Activated naive CD8-positive, alpha-beta T cell treated with anti-CD3 and anti-CD28 coated beads, Interleukin-2, amount 50 U/mL, for 16 hours (primary cell): ENCODE measurements at regions not wholly inside any gene's neighbourhood (a gene's known extent, or its start where the extent isn't known, plus 50 kb on each side); places are given as distances from the start of the nearest gene placed in this dataset.

Experiments used
- DNase-seq: peaks from one replicate; pipeline ENCODE4 v3.0.0-alpha.2; 2020; ENCODE audit warnings: low read depth, low spot score

DNA sequence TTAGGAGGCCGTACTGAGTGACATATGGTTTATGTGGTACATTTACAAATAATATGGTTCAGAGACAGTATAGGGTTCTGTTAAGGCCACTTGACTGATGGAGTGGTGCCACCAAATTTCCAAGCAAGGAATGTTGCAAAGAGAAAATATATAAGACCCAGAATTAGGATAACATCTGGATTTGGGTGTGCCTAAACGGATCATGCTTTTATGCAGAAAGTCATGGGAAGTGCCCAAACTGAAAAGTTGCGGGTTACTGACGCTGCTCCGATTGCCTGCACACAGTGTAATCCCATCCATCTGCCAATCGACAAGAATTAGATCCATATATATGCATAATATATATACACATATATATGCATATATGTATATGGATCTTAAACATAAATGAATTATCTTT, 138.4 kb upstream of the DCN start:
- DNase-seq: no peak

DNA sequence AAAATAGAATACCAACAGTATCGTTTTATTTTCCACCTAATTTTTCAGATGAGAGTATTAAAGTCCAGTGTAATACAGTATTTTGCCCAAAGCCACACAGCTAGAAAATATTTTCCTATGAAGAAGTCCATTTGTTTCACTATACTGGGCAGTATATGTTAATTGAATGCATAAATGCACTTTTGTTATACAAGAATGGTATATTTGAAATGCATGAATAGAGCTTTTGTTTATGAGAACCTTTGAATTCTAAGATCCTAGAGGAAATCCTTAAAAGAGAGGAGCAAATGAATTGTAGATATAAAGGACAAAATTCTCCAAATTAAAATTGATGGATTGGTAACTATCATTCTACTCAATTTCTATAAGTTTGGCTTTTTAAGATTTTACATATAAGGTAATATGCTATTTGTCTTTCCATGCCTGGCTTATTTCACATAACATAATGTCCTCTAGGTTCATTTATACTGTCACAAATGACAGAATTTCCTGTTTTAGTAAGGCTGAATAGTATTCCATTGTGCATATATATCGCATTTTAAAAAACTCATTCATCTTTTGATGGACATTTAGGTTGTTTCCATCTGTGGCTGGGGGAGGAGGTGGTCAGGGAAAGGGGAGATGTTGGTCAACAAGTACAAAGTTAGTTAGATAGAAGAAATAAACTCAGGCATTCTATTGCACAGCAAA, 136.6 kb upstream of the DCN start:
- no peak for DNase-seq

DNA sequence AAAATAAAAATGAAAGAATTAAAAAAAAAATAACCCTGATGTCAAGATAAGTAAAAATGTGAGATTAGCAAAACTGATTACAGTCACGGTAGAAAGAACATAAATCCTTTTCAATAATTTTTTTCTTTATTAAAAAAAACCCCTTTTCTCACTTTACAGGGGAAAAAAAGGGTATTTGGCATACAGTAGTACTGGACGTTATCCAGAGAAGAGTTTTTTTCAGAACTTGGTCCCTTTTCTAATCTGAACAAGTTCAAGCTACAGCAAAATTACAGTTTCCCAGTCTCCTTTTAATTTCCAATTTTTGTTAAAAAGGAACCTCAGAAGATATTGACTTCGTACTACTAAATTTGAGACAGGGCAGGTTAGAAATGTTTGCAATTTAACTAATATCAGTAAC, 134.7 kb upstream of the DCN start:
- DNase-seq: no peak

GRCh38 chr12:91316907-91317269, 134.3 kb upstream of the DCN start:
- no peak for DNase-seq

- no peak for DNase-seq
These were observed 133.7 kb upstream of the DCN start for GRCh38 chr12:91316161-91316906.

DNA sequence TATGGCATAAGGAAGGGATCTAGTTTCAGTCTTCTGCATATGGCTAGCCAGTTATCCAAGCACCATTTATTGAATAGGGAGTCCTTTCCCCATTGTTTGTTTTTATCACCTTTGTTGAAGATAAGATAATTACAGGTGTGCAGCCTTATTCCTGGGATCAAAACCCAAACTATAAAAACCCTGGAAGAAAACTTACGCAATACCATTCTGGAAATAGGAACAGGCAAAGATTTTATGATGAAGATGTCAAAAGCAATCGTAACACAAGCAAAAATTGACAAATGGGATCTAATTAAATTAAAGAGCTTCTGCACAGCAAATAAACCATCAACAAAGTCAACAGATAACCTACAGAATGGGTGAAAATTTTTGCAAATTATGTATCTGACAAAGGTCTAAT, 128.5 kb upstream of the DCN start:
- no peak for DNase-seq

GRCh38 chr12:91309450-91309849, 126.8 kb upstream of the DCN start:
- DNase-seq: no peak

DNA sequence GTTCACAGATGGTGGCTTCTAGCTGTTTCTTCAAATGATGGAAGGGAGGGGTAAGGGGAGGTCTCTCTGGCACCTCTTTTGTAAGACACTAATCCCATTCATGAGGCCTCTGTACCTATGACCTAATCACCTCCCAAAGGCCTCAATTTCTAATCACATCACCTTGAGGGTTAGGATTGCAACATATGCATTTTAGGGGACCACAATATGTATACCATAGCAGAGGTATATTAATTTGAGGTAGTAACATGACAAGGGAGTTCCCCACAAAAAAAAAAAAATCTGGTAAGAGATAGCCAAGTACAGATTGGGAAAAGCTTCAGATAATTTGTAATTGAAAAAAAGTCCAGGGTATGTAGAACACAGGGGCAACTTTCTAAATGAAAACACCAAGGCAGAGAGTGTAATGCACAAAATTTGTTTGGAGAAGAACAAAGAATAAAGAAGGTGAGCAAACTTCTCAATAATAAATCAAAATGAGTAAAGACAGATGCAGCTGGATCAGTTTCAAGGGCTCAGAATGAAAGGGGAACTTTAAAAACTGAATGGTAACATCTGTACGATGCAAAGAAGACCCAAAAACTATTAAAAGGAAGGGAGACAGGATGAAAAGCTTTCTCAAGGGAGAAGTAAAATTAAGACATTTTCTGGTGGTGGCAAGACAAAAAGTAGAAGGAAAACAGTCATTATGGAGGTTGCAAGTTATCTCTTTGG, 125.5 kb upstream of the DCN start:
- DNase-seq: no peak

GRCh38 chr12:91290354-91290753, 107.7 kb upstream of the DCN start:
- DNase-seq: no peak

DNA sequence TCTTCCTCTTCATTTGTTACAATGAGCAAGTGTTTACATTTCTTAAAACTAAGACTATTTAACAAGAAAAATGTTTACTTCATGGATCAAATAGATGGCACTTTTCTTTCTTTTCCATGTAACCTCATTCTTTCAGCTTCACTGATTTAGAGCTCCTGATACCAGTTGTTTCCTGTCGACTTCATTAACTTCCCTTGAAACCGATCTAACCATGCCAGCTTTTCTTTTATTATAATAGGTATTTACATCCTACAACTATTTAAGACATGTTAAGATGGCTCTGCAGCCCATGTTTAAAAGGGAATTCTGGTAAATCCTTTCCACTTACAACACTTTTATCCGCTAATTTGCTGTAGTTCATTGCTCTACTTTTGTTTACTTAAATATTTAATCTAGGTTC, 107.3 kb upstream of the DCN start:
- DNase-seq: no peak

DNA sequence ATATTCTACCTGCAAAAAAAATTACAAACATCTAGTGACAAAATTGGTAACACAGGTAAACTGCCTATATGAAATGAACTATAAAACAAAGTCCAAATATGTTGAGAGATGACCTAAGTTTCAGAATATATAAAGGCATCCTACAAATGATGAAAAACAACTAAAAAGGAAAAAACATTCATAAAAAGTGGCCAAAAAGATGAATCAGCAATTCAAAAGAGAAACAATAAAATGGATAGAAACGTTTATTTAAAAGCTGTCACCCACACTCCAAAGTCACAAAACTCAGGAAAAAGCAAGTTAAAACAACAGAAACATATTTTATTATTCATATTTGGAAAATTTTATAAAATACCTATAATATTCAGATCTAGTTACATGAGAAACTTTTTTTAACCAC, 106.5 kb upstream of the DCN start:
- DNase-seq: no peak

GRCh38 chr12:91287753-91288152, 105.1 kb upstream of the DCN start:
- no peak for DNase-seq

- DNase-seq: no peak
These were observed 95.5 kb upstream of the DCN start for GRCh38 chr12:91278126-91278525.

GRCh38 chr12:91276509-91276908, 93.9 kb upstream of the DCN start:
- no peak for DNase-seq

DNA sequence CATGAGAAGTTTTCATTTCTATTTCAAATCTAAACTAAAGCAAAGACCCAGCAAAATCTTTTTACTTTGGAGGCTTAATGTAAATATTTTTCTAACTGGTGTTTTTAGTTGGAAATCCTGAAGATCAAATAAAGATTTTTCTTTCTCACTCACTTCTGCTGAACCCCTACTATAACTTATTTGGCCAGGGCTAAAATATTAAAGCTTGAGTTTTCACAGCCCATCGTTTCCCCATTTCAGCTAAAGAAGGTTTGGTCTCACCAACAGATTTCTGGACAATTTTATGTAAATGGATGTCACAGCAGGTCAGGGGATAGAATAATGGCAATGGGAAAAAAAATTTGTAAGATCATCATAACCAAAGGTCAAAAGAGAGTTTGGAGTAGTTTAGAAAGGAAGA, 92.7 kb upstream of the DCN start:
- no peak for DNase-seq

GRCh38 chr12:91274916-91275315, 92.3 kb upstream of the DCN start:
- DNase-seq: no peak

DNA sequence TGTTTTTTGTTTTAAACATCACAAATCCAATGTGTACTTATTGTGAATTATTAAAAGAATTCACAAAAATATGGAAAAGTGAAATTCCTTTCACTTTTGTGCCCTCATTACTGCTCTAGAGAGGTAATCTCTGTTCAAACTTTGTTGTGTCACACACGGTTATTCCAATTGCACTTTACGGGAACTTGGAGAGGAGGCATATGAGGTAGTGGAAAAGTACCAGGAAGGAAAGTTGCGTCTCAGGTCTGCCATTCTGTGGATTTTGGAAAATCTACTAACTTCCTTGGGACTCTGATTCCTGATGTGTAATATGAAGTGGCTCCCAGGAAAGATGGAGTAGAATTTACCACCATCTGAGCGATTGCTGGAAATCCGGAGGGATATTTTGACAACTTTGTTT, 90.9 kb upstream of the DCN start:
- no peak for DNase-seq

DNA sequence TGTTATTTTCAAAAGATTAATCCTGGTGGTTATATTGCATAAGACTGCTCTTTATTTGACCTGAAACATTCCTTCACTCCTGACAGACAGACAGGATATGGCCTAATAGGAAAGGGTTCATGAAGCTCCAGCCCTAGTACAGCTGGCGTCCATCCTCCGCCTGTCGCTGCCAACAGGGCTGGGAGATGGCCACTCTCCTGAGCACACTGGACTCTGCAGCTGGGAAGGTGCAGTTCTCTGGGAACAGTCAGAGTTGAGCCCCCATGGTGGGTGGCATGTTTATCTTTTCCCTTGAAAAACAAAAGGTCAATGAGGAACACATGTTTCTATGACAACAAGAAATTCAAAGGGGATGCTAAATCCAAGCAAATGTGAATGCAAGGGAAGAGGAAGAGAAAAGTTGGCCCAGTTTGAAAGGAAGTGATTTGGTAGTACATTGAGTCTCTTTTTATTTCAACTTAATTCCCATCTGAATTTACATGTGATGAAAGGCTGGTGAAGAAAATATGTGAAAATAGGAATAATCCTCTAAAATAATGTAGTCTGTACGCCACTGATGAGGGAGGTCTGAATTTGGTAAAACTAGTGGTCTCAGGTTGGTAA, 89.9 kb upstream of the DCN start:
- DNase-seq: no peak

DNA sequence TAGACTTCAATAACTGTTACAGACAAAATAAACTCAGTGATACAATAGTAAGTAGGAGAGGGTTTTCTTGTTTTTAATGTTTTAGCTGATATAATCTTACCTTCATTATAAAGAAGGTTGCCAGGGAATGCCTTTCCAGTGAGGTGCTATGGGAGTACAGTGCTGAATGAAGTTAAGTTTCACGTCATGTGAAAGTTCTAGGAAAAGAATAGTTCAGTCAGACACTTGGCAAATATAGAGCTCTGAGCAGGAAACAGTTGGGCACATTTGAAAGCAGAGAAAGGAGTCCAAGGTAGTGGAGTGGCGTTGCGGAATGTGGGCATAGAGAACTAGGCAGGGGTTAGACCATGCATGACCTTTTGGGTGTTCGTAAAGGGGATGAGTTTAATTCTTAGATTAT, 88.6 kb upstream of the DCN start:
- no peak for DNase-seq

- no peak for DNase-seq
These were observed 84.4 kb upstream of the DCN start for GRCh38 chr12:91267039-91267438.

GRCh38 chr12:91264178-91264577, 81.6 kb upstream of the DCN start:
- no peak for DNase-seq

DNA sequence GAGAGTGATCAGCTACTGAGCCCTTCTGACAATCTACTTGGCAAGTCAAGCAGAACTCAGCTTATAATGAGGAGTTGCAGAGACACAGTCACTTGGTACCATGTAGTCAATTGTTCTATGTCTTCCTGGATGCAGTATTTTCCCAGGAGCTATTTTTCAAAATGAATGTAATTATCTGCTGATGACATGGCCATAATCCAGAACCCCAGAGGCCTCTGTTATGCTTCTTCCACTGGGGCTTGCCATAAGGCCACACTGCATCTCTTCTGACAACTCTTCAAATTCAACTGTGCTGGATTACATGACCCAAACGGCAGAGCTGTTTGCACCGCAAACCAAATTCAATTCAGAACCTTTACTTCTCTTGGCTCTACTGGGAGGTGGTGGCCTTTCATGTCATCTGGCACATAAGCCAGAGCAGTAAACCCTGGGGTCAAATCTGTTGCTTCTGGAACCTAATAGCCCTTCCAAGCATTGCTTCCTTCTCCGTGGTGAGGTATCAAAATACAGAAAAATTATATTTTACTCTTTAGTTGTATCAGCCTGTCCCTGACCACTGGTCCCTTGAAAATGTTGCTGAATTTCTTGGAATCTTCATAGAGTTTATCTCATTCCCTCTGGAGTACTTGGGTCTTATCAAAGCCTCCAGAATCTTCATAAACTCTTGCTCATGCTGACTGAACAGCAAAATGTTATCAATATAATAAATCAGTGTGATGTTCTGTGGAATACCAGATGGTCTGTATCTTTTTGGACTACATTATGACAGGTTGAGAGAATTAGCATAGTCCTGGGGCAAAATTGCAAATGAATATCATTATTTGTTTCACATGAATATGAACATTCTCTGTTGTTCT, 79.4 kb upstream of the DCN start:
- DNase-seq: no peak
